A673 (cell line): ENCODE measurements at regions not wholly inside any gene's neighbourhood (a gene's known extent, or its start where the extent isn't known, plus 50 kb on each side); places are given as distances from the start of the nearest gene placed in this dataset.
"Not testable (repeated sequence)": the region's sequence is repeated elsewhere in the genome, so short reads cannot be mapped to it uniquely, and the experiment has no call there.

Experiments
- BruUV-seq: library from RNA; stranded (reverse); fragments of 400-500 nt; replicated peaks from 2 replicates; lab custom pipeline; 2021; lab: Mats Ljungman, UMichigan
- CTCF ChIA-PET: fragments of 300-600 bp; sonication (Branson Sonifier 250); formaldehyde crosslinking; loops from one replicate; lab custom pipeline; 2022; ENCODE audit warnings: antibody characterized with exemption; lab: Charles Lee
- POLR2A ChIA-PET: fragments of 300-600 bp; sonication (Branson Sonifier 250); formaldehyde crosslinking; loops from one replicate; lab custom pipeline; 2022; ENCODE audit warnings: antibody characterized with exemption; ENCODE audit not compliant: low non-redundant PET; lab: Charles Lee
- DNase-seq: peaks from one replicate; pipeline ENCODE4 v3.0.0-alpha.2; 2015; ENCODE audit warnings: low spot score
- H3K27ac ChIP-seq: fragments of 200-600 bp; sonication (generic); 2 replicates; pipeline ENCODE4 v1.5.1; 2016; ENCODE audit warnings: mixed run types, low read depth, mild to moderate bottlenecking, mixed read lengths, antibody characterized with exemption, low read length; ENCODE audit not compliant: poor library complexity, severe bottlenecking
- H3K27me3 ChIP-seq: fragments of 200-600 bp; sonication (generic); replicated peaks from 2 replicates; pipeline ENCODE4 v1.6.1; 2017; ENCODE audit warnings: mixed run types, low read depth, mild to moderate bottlenecking, mixed read lengths, antibody characterized with exemption, low read length; ENCODE audit not compliant: insufficient read depth, poor library complexity
- H3K36me3 ChIP-seq: fragments of 200-600 bp; sonication (generic); 2 replicates; pipeline ENCODE4 v1.6.1; 2016; ENCODE audit warnings: mixed run types, mild to moderate bottlenecking, mixed read lengths, antibody characterized with exemption, low read length; ENCODE audit not compliant: insufficient read depth, poor library complexity, severe bottlenecking
- H3K4me1 ChIP-seq: fragments of 200-600 bp; sonication (generic); 2 replicates; pipeline ENCODE4 v1.6.1; 2017; ENCODE audit warnings: mixed run types, mild to moderate bottlenecking, mixed read lengths, antibody characterized with exemption, low read length; ENCODE audit not compliant: insufficient read depth, poor library complexity, severe bottlenecking
- H3K4me3 ChIP-seq: fragments of 200-600 bp; sonication (generic); 2 replicates; pipeline ENCODE4 v1.5.1; 2016; ENCODE audit warnings: low read depth, mixed run types, mild to moderate bottlenecking, mixed read lengths, low read length; ENCODE audit not compliant: poor library complexity, severe bottlenecking
- H3K9me3 ChIP-seq: fragments of 200-600 bp; sonication (generic); 2 replicates; pipeline ENCODE4 v1.6.1; 2016; ENCODE audit warnings: mixed run types, low read depth, mild to moderate bottlenecking, mixed read lengths, antibody characterized with exemption, low read length; ENCODE audit not compliant: poor library complexity, severe bottlenecking
- CTCF ChIP-seq: fragments of 300-800, 200-600 bp; sonication (generic); conservative IDR thresholded peaks from 2 replicates; pipeline ENCODE4 v1.5.1; 2017; ENCODE audit warnings: low read depth, mild to moderate bottlenecking, antibody characterized with exemption, low read length, moderate library complexity, mixed read lengths
- EZH2 ChIP-seq: fragments of 200-600 bp; sonication (generic); IDR thresholded peaks from 2 replicates; pipeline ENCODE4 v1.6.1; 2017; ENCODE audit warnings: borderline replicate concordance, low read depth, mild to moderate bottlenecking, mixed read lengths, antibody characterized with exemption, low read length; ENCODE audit not compliant: poor library complexity, severe bottlenecking
- intact Hi-C: fragments of 100-400 bp; cut with micrococcal nuclease; formaldehyde crosslinking; loops from one replicate; pipeline ENCODE4 v1.10.0; 2022; ENCODE audit not compliant: unreplicated experiment

GRCh38 chr5:67748165-67748690 lies 467.3 kb upstream of the PIK3R1 start:
- no peak for DNase-seq

GRCh38 chr5:67747096-67747495 lies 468.5 kb upstream of the PIK3R1 start:
- BruUV-seq, result no TSS peak
- no peak overlapping the region for H3K27ac ChIP-seq
- CTCF ChIA-PET, result no interaction called here
- peaks cover 8% of the 10 kb centered on the region for H3K9me3 ChIP-seq
- TF ChIP-seq CTCF (no peak), EZH2 (no peak)
- POLR2A ChIA-PET, result no interaction called here
- H3K4me3 ChIP-seq, result no peak overlapping the region
- intact Hi-C loops, result no loop called here
- no peaks in the 10 kb centered on the region for H3K27me3 ChIP-seq
- DNase-seq, result no peak
- H3K4me1 ChIP-seq, result no peaks in the 10 kb centered on the region
- H3K36me3 ChIP-seq, result no peaks in the 10 kb centered on the region

More at GRCh38 chr5:67748165-67748690, 467.3 kb upstream of the PIK3R1 start:
- Histone ChIP-seq H3K27me3 (no peaks in the 10 kb centered on the region), H3K4me3 (no peak overlapping the region), H3K4me1 (no peaks in the 10 kb centered on the region), H3K9me3 (peaks cover 8% of the 10 kb centered on the region), H3K36me3 (no peaks in the 10 kb centered on the region), H3K27ac (no peak overlapping the region)
- TF ChIP-seq CTCF (no peak), EZH2 (no peak)
- POLR2A ChIA-PET, result no interaction called here
- intact Hi-C loops, result no loop called here
- no TSS peak for BruUV-seq
- CTCF ChIA-PET, result no interaction called here

GRCh38 chr5:67746608-67747007 lies 468.9 kb upstream of the PIK3R1 start:
- BruUV-seq, DNase-seq, H3K27me3 ChIP-seq, H3K4me3 ChIP-seq, CTCF ChIA-PET, H3K9me3 ChIP-seq, intact Hi-C loops, H3K36me3 ChIP-seq, H3K27ac ChIP-seq, H3K4me1 ChIP-seq, POLR2A ChIA-PET: not testable (repeated sequence)

- Histone ChIP-seq H3K27ac (no peak overlapping the region), H3K36me3 (no peaks in the 10 kb centered on the region), H3K9me3 (peaks cover 8% of the 10 kb centered on the region), H3K4me1 (no peaks in the 10 kb centered on the region), H3K27me3 (no peaks in the 10 kb centered on the region), H3K4me3 (no peak overlapping the region)
- ChIA-PET POLR2A (no interaction called here), CTCF (no interaction called here)
- intact Hi-C loops, result no loop called here
- no peak for DNase-seq
- TF ChIP-seq CTCF (no peak), EZH2 (no peak)
- no TSS peak for BruUV-seq
Observed at GRCh38 chr5:67746103-67746502, 469.5 kb upstream of the PIK3R1 start.
